Stimulated activated CD4-positive, alpha-beta T cell treated with anti-CD3 and anti-CD28 coated beads, Interleukin-15, amount 100 ng/mL, for 48 hours (primary cell): ENCODE measurements at regions not wholly inside any gene's neighbourhood (a gene's known extent, or its start where the extent isn't known, plus 50 kb on each side); places are given as distances from the start of the nearest gene placed in this dataset.

Source experiments
- DNase-seq, 2 donors: peaks; one replicate each; pipeline ENCODE4 v3.0.0-alpha.2; 2020; ENCODE audit warnings: low read depth in 2 of 2

GRCh38 chr21:19621837-19622496 lies 1218.4 kb upstream of the TMPRSS15 start:
- DNase-seq, result no peak

- DNase-seq, result no peak
These were observed 1237.4 kb upstream of the TMPRSS15 start for GRCh38 chr21:19640964-19641363.

GRCh38 chr21:19648391-19648790 lies 1244.8 kb upstream of the TMPRSS15 start:
- no peak for DNase-seq

- no peak for DNase-seq
These were observed 1279.9 kb upstream of the TMPRSS15 start for GRCh38 chr21:19683492-19683891.

- no peak for DNase-seq
These were observed 1280.7 kb upstream of the TMPRSS15 start for GRCh38 chr21:19684328-19684727.

GRCh38 chr21:19692231-19692630 lies 1288.6 kb upstream of the TMPRSS15 start:
- DNase-seq, result no peak

- DNase-seq, result no peak
These were observed 1292.2 kb upstream of the TMPRSS15 start for GRCh38 chr21:19695796-19696195.

- DNase-seq, result no peak
These were observed 1296.9 kb upstream of the TMPRSS15 start for GRCh38 chr21:19700476-19700875.

GRCh38 chr21:19702726-19703125 lies 1295.5 kb upstream of the NCAM2 start:
- DNase-seq, result no peak

- no peak for DNase-seq
These were observed 1293.4 kb upstream of the NCAM2 start for GRCh38 chr21:19704832-19705231.

GRCh38 chr21:19712441-19712840 lies 1285.8 kb upstream of the NCAM2 start:
- DNase-seq, result no peak

- DNase-seq, result no peak
These were observed 1284.9 kb upstream of the NCAM2 start for GRCh38 chr21:19713313-19713712.

- no peak for DNase-seq
These were observed 1274.1 kb upstream of the NCAM2 start for GRCh38 chr21:19724081-19724480.

- no peak for DNase-seq
These were observed 1267.0 kb upstream of the NCAM2 start for GRCh38 chr21:19731251-19731650.

GRCh38 chr21:19759836-19760235 lies 1238.4 kb upstream of the NCAM2 start:
- no peak for DNase-seq

- no peak for DNase-seq
These were observed 1230.7 kb upstream of the NCAM2 start for GRCh38 chr21:19767546-19767945.

GRCh38 chr21:19771881-19772280 lies 1226.3 kb upstream of the NCAM2 start:
- no peak for DNase-seq

GRCh38 chr21:19776076-19776475 lies 1222.1 kb upstream of the NCAM2 start:
- DNase-seq, result no peak

- DNase-seq, result no peak
These were observed 1216.1 kb upstream of the NCAM2 start for GRCh38 chr21:19781881-19782652.

GRCh38 chr21:19785941-19786340 lies 1212.3 kb upstream of the NCAM2 start:
- no peak for DNase-seq

GRCh38 chr21:19792004-19792403 lies 1206.2 kb upstream of the NCAM2 start:
- DNase-seq, result no peak

GRCh38 chr21:19807201-19807600 lies 1191.0 kb upstream of the NCAM2 start:
- DNase-seq, result no peak

GRCh38 chr21:19810779-19811178 lies 1187.4 kb upstream of the NCAM2 start:
- no peak for DNase-seq
